H9 (cell line): ENCODE measurements at regions not wholly inside any gene's neighbourhood (a gene's known extent, or its start where the extent isn't known, plus 50 kb on each side); places are given as distances from the start of the nearest gene placed in this dataset.
A peak's percentile ranks its signal among the peaks of the same experiment; 100 is the strongest.

Source experiments
- DNase-seq: peaks from one replicate; pipeline ENCODE4 v3.0.0-alpha.2; 2017
- H2AFZ ChIP-seq: one replicate; pipeline ENCODE4 v1.6.1; 2013; ENCODE audit warnings: mild to moderate bottlenecking, low read length, control low read depth, moderate library complexity
- H2AK5ac ChIP-seq: 2 replicates; pipeline ENCODE4 v1.6.1; 2013; ENCODE audit warnings: low read length, control low read depth, mixed read lengths; ENCODE audit not compliant: insufficient read length
- H2BK120ac ChIP-seq: one replicate; pipeline ENCODE4 v1.6.1; 2013; ENCODE audit warnings: low read depth, mild to moderate bottlenecking, low read length, control low read depth, inconsistent platforms; ENCODE audit not compliant: poor library complexity, severe bottlenecking
- H2BK12ac ChIP-seq: 2 replicates; pipeline ENCODE4 v1.6.1; 2013; ENCODE audit warnings: low read length, control low read depth, mixed read lengths, low read depth; ENCODE audit not compliant: insufficient read length
- H2BK15ac ChIP-seq: 2 replicates; pipeline ENCODE4 v1.6.1; 2013; ENCODE audit warnings: low read depth, low read length, control low read depth
- H2BK20ac ChIP-seq: one replicate; pipeline ENCODE4 v1.6.1; 2013; ENCODE audit warnings: low read depth, mild to moderate bottlenecking, low read length, control low read depth, inconsistent platforms; ENCODE audit not compliant: poor library complexity, severe bottlenecking
- H2BK5ac ChIP-seq: 2 replicates; pipeline ENCODE4 v1.6.1; 2013; ENCODE audit warnings: low read length, control low read depth, mixed read lengths; ENCODE audit not compliant: insufficient read length
- H3K14ac ChIP-seq: 2 replicates; pipeline ENCODE4 v1.6.1; 2013; ENCODE audit warnings: low read length, control low read depth; ENCODE audit not compliant: insufficient read depth
- H3K18ac ChIP-seq: 2 replicates; pipeline ENCODE4 v1.6.1; 2013; ENCODE audit warnings: low read depth, mild to moderate bottlenecking, mixed read lengths, low read length, control low read depth; ENCODE audit not compliant: insufficient read length
- H3K23ac ChIP-seq: 2 replicates; pipeline ENCODE4 v1.6.1; 2013; ENCODE audit warnings: low read length, control low read depth, mixed read lengths, low read depth; ENCODE audit not compliant: insufficient read length
- H3K23me2 ChIP-seq: 2 replicates; pipeline ENCODE4 v1.6.1; 2013; ENCODE audit warnings: low read depth, mild to moderate bottlenecking, mixed read lengths, low read length, control low read depth; ENCODE audit not compliant: insufficient read length, poor library complexity, severe bottlenecking
- H3K27ac ChIP-seq: 2 replicates; pipeline ENCODE4 v1.5.1; 2013; ENCODE audit warnings: low read length, control low read depth, mixed read lengths, low read depth; ENCODE audit not compliant: insufficient read length
- H3K27me3 ChIP-seq: 2 replicates; pipeline ENCODE4 v1.6.1; 2013; ENCODE audit warnings: low read length, control low read depth, inconsistent platforms; ENCODE audit not compliant: insufficient read depth
- H3K4ac ChIP-seq: 2 replicates; pipeline ENCODE4 v1.6.1; 2013; ENCODE audit warnings: low read depth, mild to moderate bottlenecking, control low read depth, inconsistent platforms, low read length, moderate library complexity
- H3K4me1 ChIP-seq: 2 replicates; pipeline ENCODE4 v1.6.1; 2013; ENCODE audit warnings: low read length, control low read depth, inconsistent platforms; ENCODE audit not compliant: insufficient read depth
- H3K4me2 ChIP-seq: 2 replicates; pipeline ENCODE4 v1.6.1; 2013; ENCODE audit warnings: low read length, control low read depth, mixed read lengths; ENCODE audit not compliant: insufficient read length, insufficient read depth
- H3K56ac ChIP-seq: 2 replicates; pipeline ENCODE4 v1.6.1; 2013; ENCODE audit warnings: low read depth, mild to moderate bottlenecking, mixed read lengths, low read length, control low read depth; ENCODE audit not compliant: insufficient read length
- H3K79me1 ChIP-seq: 2 replicates; pipeline ENCODE4 v1.6.1; 2013; ENCODE audit warnings: low read depth, mild to moderate bottlenecking, moderate library complexity, low read length, control low read depth, inconsistent platforms; ENCODE audit not compliant: insufficient read depth, poor library complexity, severe bottlenecking
- H3K79me2 ChIP-seq: 2 replicates; pipeline ENCODE4 v1.6.1; 2013; ENCODE audit warnings: low read length, control low read depth, inconsistent platforms; ENCODE audit not compliant: insufficient read depth
- H3K9ac ChIP-seq: 2 replicates; pipeline ENCODE4 v1.6.1; 2013; ENCODE audit warnings: low read length, control low read depth, mixed read lengths; ENCODE audit not compliant: insufficient read length; ENCODE audit errors: extremely low read depth
- H3K9me3 ChIP-seq: one replicate; pipeline ENCODE4 v1.6.1; 2013; ENCODE audit warnings: low read depth, low read length, inconsistent platforms; ENCODE audit not compliant: control insufficient read depth
- H3T11ph ChIP-seq: one replicate; pipeline ENCODE4 v1.6.1; 2013; ENCODE audit warnings: mild to moderate bottlenecking, low read length, control low read depth, inconsistent platforms
- H4K20me1 ChIP-seq: one replicate; pipeline ENCODE4 v1.6.1; 2013; ENCODE audit not compliant: control insufficient read depth, insufficient read length, insufficient read depth
- H4K5ac ChIP-seq: 2 replicates; pipeline ENCODE4 v1.6.1; 2013; ENCODE audit warnings: low read depth, mild to moderate bottlenecking, mixed read lengths, low read length, control low read depth; ENCODE audit not compliant: insufficient read length
- H4K8ac ChIP-seq: replicated peaks from 2 replicates; pipeline ENCODE4 v1.6.1; 2013; ENCODE audit warnings: low read length, control low read depth, mixed read lengths, low read depth; ENCODE audit not compliant: insufficient read length
- H4K91ac ChIP-seq: 2 replicates; pipeline ENCODE4 v1.6.1; 2013; ENCODE audit warnings: low read depth, mild to moderate bottlenecking, moderate library complexity, mixed read lengths, low read length, control low read depth; ENCODE audit not compliant: insufficient read length
- H3K27ac Mint-ChIP-seq, 3 experiments: 2 replicates in 2 of 3; 3 replicates in 1 of 3; pipeline ENCODE4 v1.8.0; 2020 to 2021; ENCODE audit warnings: mixed read lengths in 3 of 3, mild to moderate bottlenecking in 1 of 3, moderate library complexity in 1 of 3
- H3K27me3 Mint-ChIP-seq: 2 replicates; pipeline ENCODE4 v1.8.0; 2021; ENCODE audit warnings: low read depth, mild to moderate bottlenecking, moderate library complexity, mixed read lengths
- H3K36me3 Mint-ChIP-seq, 3 experiments: 2 replicates in 2 of 3; 3 replicates in 1 of 3; pipeline ENCODE4 v1.8.0; 2020 to 2021; ENCODE audit warnings: low read depth in 3 of 3, mixed read lengths in 3 of 3; ENCODE audit not compliant: insufficient read depth in 1 of 3
- H3K4me1 Mint-ChIP-seq, 2 experiments: 2 replicates each; pipeline ENCODE4 v1.8.0; 2020; ENCODE audit warnings: mixed read lengths in 2 of 2
- H3K4me3 Mint-ChIP-seq, 2 experiments: 2 replicates in 1 of 2; 3 replicates in 1 of 2; pipeline ENCODE4 v1.8.0; 2020 to 2021; ENCODE audit warnings: mild to moderate bottlenecking in 2 of 2, mixed read lengths in 2 of 2, moderate library complexity in 1 of 2
- H3K9me3 Mint-ChIP-seq, 2 experiments: 2 replicates in 1 of 2; 3 replicates in 1 of 2; pipeline ENCODE4 v1.8.0; 2020; ENCODE audit warnings: mild to moderate bottlenecking in 2 of 2, mixed read lengths in 2 of 2, moderate library complexity in 1 of 2
- WGBS: extraction: QIAGEN DNeasy Blood & Tissue Kit; methylation state at CpG from one replicate; pipeline ENCODE4 v1.1.7; 2013; ENCODE audit warnings: missing lambda C conversion rate, low lambda C conversion rate, mixed read lengths; ENCODE audit not compliant: insufficient read length; ENCODE audit errors: extremely low coverage; 5-methylcytosine and 5-hydroxymethylcytosine counted together
- TF ChIP-seq, protein P1 (sequence below): fragments of 200-600 bp; sonication (generic); conservative IDR thresholded peaks from 3 replicates; pipeline ENCODE4 v1.8.0; 2021; ENCODE audit warnings: antibody characterized with exemption, mild to moderate bottlenecking

DNA sequence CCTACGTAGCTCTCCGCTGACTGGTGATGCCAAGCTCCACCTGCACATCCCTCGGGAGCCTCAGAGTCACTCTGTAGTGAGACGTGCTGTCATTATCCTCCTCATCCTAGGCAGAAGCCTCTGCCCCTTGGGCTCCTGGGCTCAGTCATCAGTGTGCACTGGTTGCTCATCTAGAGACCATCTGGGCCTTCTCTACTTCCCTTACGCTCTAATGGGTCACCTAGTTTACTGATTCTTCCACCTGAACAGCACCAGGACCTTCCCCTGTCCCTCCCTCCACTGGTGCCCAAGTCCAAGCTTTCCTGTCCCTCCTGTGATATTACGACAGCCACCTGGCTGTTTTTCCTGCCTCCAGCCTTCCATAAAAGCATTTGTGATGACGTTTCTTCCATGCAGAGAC lies 136.1 kb upstream of the ERRFI1 start:
- H4K8ac ChIP-seq: no peak overlapping the region
- H4K91ac ChIP-seq: no peak overlapping the region
- H2BK20ac ChIP-seq: no peak overlapping the region
- no peak overlapping the region for H4K5ac ChIP-seq
- H4K20me1 ChIP-seq: no peaks in the 10 kb centered on the region
- H3K4me2 ChIP-seq: no peak overlapping the region
- no peaks in the 10 kb centered on the region for H3K23me2 ChIP-seq
- Mint-ChIP-seq H3K9me3 (peaks cover 2% of the 10 kb centered on the region in 2 experiments; a peak in 2 of 5 replicates), H3K27ac (0 out of 7 replicates have a peak overlapping the region, but pooled peaks of 1 of the 3 experiments have one; percentile 18), H3K4me3 (no peak overlapping the region), H3K27me3 (no peaks in the 10 kb centered on the region; the same call in none of the 2 replicates), H3K4me1 (peaks cover 15 to 18% of the 10 kb centered on the region in 2 experiments), H3K36me3 (no peaks in the 10 kb centered on the region; a peak in 2 of 7 replicates)
- H3T11ph ChIP-seq: no peak overlapping the region
- H2BK15ac ChIP-seq: no peak overlapping the region
- H3K4me1 ChIP-seq: peaks cover 10% of the 10 kb centered on the region; the same call in 1 of the 2 replicates
- no peaks in the 10 kb centered on the region for H3K9me3 ChIP-seq
- no peak for DNase-seq
- H3K56ac ChIP-seq: no peak overlapping the region
- H3K18ac ChIP-seq: no peak overlapping the region
- no peak overlapping the region for H3K9ac ChIP-seq
- TF ChIP-seq, protein P1, sequence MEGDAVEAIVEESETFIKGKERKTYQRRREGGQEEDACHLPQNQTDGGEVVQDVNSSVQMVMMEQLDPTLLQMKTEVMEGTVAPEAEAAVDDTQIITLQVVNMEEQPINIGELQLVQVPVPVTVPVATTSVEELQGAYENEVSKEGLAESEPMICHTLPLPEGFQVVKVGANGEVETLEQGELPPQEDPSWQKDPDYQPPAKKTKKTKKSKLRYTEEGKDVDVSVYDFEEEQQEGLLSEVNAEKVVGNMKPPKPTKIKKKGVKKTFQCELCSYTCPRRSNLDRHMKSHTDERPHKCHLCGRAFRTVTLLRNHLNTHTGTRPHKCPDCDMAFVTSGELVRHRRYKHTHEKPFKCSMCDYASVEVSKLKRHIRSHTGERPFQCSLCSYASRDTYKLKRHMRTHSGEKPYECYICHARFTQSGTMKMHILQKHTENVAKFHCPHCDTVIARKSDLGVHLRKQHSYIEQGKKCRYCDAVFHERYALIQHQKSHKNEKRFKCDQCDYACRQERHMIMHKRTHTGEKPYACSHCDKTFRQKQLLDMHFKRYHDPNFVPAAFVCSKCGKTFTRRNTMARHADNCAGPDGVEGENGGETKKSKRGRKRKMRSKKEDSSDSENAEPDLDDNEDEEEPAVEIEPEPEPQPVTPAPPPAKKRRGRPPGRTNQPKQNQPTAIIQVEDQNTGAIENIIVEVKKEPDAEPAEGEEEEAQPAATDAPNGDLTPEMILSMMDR: no peak
- no peak overlapping the region for H2AFZ ChIP-seq
- no peak overlapping the region for H3K14ac ChIP-seq
- no peaks in the 10 kb centered on the region for H3K79me2 ChIP-seq
- no peak overlapping the region for H2BK12ac ChIP-seq
- no peak overlapping the region for H2BK120ac ChIP-seq
- no peak overlapping the region for H2AK5ac ChIP-seq
- no peak overlapping the region for H2BK5ac ChIP-seq
- no peaks in the 10 kb centered on the region for H3K79me1 ChIP-seq
- H3K27me3 ChIP-seq: no peaks in the 10 kb centered on the region
- H3K27ac ChIP-seq: no peak overlapping the region
- no peak overlapping the region for H3K4ac ChIP-seq
- no CpG with 5 or more reads among the region's 7 CpGs for WGBS
- H3K23ac ChIP-seq: no peak overlapping the region
